ENCODE measurements at regions not wholly inside any gene's neighbourhood (a gene's known extent, or its start where the extent isn't known, plus 50 kb on each side); places are given as distances from the start of the nearest gene placed in this dataset.

DNA sequence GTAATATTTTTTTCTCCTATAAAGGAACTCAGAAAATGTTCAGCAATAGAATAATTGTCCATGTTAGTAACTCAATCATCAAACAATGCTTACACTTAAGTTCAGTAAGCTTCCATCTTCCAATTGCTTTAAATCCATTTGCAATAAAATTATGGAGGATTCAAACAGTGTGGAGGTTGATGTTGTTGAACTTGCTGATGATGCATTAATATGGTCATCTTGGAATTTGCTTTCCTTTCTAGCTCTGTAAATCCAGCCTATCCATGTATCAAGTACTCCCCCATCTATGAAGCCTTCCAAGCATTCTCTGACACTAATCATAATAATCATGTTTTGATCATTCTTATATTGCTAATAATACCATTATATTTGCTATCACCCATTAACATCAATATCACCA, 378.4 kb upstream of the CNTN3 start:
- TF ChIP-seq, protein P1, sequence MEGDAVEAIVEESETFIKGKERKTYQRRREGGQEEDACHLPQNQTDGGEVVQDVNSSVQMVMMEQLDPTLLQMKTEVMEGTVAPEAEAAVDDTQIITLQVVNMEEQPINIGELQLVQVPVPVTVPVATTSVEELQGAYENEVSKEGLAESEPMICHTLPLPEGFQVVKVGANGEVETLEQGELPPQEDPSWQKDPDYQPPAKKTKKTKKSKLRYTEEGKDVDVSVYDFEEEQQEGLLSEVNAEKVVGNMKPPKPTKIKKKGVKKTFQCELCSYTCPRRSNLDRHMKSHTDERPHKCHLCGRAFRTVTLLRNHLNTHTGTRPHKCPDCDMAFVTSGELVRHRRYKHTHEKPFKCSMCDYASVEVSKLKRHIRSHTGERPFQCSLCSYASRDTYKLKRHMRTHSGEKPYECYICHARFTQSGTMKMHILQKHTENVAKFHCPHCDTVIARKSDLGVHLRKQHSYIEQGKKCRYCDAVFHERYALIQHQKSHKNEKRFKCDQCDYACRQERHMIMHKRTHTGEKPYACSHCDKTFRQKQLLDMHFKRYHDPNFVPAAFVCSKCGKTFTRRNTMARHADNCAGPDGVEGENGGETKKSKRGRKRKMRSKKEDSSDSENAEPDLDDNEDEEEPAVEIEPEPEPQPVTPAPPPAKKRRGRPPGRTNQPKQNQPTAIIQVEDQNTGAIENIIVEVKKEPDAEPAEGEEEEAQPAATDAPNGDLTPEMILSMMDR (IDR thresholded peaks at IDR 0.05; ENCODE audit: low read length) = no peak
- TF ChIP-seq EZH2 (IDR thresholded peaks at IDR 0.05; ENCODE audit: borderline replicate concordance, low read length) = no peak

All from OCI-LY1 (cell line).